NOMO-1 treated with DMSO at 0.1 percent for 48 hours (cell line): ENCODE measurements at regions not wholly inside any gene's neighbourhood (a gene's known extent, or its start where the extent isn't known, plus 50 kb on each side); places are given as distances from the start of the nearest gene placed in this dataset.
"Not testable (repeated sequence)": the region's sequence is repeated elsewhere in the genome, so short reads cannot be mapped to it uniquely, and the experiment has no call there.

Source experiments
- DNase-seq: peaks from one replicate; lab custom pipeline; 2025; ENCODE audit not compliant: unreplicated experiment; lab: John Stamatoyannopoulos, UW

DNA sequence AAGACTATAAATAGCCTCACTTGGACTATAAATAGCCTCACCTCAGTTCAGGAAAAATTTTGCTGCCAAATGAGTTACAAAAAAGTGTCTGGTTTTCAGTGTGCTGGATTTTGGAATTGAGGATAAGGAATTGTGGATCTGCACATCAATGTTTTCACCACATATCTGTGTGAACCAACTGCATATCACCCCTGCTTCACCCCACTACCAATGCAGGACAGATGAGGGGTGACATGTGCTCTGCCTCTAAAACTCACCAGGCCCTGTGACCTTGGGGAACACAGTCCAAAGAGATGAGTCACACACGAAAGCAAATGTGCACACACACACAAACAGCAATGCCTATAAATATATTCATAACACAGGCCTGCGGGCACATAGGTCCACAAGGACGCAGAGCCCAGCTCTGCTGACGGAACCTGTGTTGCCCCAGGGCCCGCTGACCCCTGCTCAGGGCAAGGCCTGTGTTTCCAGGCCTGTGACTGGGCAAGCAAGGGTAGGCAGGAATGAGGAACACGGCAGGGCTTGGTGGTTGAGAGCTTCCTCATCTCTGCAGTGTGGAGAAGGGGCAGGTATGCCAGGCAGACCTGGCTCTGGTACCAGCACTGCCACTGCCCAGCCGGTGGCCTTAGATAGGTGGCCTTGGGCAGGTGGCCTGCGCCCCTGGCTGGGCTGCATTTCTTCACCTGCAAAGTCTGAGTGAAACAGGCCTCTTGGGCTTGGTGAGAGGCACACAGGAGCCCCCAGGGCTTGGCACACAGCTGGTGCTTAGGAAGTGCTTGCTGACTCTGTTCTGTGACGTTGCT, 82.4 kb downstream of the ARL6IP4 start:
- peak; percentile 64 for DNase-seq

DNA sequence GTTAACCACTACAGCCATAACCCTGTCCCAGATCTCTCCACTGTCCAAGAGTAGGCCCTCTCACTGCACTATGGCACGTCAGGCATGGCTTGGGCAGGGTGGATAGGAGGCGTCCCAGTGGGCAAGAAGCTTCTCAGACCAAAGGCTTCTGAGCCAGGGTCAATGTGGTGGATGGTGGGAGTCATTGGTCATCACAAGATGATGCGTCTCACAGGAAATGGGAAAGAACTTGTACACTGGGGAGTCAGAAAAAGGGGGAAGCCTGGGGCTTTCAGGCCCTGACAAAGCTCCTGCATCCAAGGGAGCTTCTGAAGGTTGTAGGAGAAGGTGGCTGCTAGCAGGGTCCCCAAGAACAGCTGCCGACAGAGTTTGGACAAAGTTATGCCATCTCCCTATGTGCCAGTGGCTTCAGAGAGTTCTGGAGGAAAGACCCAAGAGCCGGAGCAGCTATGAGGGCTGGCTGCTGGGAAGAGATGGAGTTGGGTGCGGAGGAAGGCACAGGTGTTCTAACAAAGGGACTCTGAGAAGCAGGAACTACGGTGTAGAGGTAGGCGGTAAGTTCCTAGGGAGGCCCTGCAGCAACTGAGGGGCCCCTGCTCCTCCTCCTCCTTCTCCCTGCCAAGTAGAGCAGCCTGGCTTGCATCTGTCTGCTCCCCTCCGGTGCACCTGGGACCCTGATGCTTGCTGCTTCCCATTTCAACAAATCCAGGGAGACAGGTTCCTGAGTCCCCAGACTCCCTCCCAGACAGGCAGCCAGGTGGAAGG, 81.1 kb downstream of the ARL6IP4 start:
- DNase-seq: no peak

DNA sequence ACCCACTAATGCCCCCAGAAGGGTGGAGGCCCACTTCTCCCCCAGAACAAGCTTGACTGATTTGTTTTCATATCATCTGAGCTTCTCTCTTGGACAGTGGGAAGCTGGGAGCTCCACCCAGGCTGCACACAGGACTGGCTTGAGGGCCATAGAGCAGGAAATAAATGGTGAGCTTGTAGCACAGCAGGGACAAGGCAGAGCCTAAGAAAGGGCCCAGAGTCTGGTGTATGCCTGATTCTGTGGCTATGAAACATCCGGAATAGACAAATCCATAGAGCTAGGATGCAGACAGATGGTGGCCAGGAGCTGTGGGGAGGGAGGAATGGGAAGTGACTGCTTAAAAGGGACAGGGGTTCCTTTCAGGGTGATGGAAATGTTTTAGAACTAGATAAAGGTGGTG, 79.0 kb downstream of the ARL6IP4 start:
- DNase-seq: no peak

- no peak for DNase-seq
Observed at GRCh38 chr12:123058980-123059379, 78.5 kb downstream of the ARL6IP4 start.

GRCh38 chr12:123058481-123058880, 78.0 kb downstream of the ARL6IP4 start:
- DNase-seq: no peak

DNA sequence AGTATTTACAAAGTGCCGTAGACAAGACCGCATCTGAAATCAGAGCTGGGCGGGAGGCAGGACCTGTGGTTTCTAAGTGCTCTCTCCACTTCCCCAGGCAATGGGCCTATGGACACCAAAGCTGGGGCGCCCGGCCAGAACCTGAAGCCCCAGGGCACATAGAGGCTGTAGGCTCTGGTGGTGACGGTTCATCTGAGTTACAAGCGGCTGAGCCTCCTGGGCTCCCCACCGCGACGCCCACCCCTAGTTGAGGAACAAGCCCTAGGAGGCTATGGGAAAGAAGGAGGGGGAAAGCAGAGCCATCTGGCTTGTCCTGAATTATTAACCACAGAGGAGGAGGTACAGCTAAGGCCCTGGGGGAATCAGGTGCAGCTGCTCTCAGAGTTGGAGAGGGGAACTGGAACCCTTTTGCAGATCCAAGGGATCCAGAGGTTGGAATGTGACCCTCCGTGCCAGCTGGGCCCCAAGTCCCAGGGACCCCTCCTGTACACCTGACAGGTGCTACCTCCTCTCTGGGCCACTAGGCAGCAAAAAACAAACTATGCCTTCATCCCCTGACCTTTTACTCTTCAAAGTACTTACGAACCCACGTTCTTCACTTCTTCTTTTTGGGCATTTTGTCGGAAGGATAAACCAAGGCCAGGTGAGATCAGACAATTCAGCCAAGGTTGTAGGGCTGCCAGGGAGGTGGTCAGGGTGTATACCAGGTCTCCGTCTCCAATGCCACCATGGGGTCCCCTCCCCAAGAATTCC, 77.2 kb downstream of the ARL6IP4 start:
- DNase-seq: no peak

DNA sequence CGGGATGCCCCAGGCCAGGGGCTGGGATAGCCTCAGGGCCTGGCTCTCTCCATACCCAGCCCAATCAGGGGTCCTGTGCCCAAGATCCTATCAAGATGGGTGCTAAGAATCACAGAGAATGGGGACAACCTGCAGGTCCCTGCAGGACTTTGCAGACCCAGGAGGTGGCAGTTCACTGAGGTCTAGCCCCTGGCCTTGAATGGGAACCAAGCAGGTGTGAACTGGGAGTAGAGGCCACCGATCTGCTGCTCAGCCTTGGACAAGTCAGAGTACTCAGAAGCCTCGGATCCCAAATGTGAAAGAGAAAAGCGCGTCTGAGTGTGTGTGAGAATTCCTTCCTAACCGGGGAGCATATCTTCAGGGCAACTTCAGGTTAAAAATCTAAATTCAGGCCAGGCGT, 76.2 kb downstream of the ARL6IP4 start:
- DNase-seq: no peak

GRCh38 chr12:123056053-123056452, 75.6 kb downstream of the ARL6IP4 start:
- no peak for DNase-seq

DNA sequence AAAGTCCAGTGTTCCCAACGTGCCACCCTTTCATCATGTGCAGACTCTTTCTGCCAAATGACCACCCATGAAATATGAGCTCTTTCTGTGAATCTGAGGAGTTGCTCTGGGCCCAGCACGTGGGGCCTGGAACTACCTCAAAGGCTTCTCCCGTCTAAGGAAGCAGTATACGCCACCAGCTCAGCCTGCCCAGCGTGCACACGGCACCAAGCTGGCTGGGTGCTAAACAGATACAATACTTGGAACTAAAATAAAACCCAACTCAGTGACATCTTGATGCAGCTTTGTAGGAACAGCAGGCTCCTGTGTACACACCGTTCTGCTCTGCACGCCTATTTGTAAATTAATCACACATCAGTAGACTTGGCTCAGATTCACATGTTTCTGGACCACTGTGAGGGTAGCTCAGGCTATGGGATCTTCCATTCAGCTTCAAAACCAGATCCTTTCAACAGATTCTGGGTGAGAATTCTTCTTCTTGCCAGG, 74.8 kb downstream of the ARL6IP4 start:
- DNase-seq: no peak

DNA sequence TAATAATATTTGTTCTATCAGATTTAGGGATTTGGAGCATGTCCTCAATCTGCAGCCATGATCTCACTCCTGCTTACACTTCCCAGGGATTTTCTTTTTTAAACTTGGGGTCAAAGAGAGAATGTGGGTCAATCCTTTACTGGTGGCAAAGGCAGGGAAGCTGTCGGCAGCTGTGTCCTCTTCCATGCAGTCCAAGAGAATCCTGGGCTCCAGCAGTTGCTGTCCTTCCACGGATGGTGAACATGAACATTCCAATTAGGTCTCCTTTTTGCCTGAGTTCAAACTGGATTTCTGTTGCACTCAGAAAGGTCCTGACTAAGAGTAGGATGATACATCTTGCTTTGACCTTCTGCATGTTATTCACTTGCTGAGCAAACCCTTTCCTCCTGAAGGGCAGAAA, 73.9 kb downstream of the ARL6IP4 start:
- no peak for DNase-seq

- DNase-seq: no peak
Observed at GRCh38 chr12:123051556-123051955, 71.1 kb downstream of the ARL6IP4 start.

DNA sequence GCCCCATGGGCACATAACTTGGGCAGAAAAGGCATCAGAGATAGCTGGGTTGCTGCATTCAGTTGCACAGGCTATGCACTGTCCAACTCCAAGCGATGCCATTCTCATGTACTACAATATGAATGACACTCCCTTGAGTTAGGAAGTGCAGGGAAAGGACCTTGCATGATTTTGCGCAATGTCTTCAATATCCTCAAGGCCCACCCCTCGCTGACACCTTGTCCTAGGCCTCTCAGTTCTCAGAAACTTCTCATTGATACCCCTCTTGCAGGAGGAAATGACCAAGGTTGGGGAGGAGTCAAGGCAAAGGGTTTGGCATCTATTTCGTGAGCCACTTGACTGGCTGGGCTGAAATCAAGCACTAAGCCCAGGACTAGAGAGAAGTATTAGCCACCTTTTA, 70.4 kb downstream of the ARL6IP4 start:
- DNase-seq: no peak

- no peak for DNase-seq
Observed at GRCh38 chr12:123050331-123050831, 69.9 kb downstream of the ARL6IP4 start.

DNA sequence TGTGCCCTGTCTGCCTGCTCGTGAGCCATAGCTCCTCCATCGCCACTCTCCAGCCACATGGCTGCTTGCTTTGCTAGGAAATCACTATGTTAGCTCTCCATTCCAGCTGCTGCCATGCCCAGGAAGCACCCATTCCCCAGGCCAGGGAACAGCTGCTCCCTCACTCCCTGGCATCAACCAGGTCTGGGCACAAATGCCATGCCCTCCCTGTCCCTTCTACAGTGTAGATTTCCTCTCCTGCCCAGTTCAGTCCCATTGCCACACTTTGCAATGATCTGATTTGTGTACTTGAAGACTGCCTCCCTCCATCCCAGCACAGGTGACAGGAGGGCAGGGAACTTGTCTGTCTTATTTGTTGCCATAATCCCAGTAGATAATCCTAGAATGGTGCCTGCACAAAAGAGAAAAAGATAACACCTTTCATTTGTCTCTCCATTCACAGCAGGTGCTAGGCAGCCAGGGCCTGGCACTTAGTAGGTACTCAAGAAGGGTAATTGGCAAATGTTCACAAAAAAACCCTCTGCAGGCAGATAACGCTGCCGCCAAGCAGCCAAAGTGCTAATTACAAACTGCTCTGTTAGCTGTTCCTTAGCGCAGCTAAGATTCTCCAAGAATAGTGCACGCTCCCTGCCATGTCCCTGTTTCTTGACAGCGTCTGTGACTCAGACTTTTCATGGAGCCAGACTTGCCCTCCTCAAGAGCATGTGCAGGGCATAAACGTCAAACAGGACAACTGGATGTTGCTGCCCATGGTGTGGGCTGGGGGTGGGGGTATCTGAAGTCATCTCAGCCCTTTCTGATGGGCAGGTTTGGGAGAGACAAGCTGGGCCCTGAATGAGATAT, 69.1 kb downstream of the ARL6IP4 start:
- no peak for DNase-seq

GRCh38 chr12:123047892-123048291, 67.4 kb downstream of the ARL6IP4 start:
- DNase-seq: not testable (repeated sequence)

DNA sequence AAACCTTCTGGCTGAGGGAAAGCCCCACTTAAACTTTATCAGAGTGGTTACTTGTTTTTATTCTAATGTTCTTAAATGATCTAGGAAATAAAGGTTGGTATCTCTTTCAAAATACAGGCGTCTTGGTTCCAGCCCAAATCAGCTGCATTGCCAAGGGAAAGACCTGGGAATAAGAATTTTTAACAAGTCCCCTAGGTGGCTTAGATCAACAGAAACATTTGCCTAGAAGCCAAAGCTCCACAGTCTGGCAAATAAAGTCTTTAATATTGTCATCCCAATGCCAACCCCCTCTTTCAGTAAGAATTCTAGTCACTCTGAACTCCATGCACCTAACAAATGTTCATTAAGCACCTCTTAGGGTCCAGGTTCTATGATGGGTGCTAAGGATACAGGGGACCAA, 66.8 kb downstream of the ARL6IP4 start:
- DNase-seq: no peak

DNA sequence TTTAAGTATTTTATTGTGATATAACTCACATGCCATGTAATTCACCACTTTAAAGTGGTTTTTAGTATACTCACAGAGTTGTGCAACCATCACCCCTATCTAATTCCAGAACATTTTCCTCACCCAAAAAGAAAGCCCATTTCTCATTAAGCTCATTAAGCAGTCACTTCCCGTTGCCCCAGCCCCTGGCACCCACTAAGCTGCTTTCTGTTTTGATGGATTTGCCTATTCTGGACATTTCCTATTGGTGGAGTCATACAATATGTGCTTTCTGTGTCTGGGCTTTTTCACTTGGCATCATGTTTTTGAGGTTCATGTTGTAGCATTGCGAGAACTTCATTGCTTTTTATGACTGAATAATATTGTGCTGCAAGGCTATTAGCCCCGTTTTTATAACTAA, 66.0 kb downstream of the ARL6IP4 start:
- no peak for DNase-seq

GRCh38 chr12:123045678-123046077, 65.2 kb downstream of the ARL6IP4 start:
- DNase-seq: no peak

DNA sequence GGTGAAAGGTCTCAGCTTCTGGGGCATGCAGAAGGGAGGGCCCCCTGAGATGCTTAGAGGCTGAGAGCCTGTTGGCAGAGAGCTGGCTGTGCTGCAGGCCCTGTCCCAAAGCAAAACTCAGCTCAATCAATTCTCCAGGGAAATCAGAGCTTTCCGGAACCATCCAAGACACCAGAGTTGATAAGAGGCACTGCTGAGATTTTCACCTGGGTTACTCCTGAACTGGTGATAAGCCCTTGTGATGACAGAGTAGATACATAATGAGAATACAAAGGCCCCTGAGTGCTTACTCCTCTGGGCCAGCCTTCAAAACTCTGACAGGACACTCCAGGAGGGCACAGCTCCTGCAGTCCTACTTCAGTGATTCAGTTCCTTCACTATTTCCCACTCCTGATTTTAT, 63.9 kb downstream of the ARL6IP4 start:
- DNase-seq: no peak

DNA sequence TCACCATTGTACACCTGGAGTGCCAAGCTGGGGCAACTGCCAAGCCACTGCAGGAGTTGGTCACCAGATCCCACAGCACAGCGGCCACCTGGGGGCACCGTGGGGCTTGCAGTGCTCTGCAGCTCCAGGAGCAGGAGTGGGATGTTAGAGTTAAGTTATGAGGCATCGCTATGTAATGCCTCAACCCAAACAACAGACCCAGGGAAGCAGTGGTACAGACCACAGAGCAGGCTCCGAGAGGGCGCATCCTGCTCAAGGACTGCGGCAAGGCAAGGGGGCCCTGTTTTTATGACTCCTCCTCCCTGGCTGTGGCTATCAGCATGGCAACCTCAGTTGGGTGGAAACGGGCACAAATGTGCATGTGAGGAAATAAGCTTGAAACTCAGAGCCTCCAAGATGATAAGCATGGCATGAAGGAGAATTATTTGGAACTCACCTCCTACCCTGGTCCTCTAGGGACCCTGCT, 63.1 kb downstream of the ARL6IP4 start:
- peak; percentile 72 for DNase-seq
